Uterus (tissue), 2 donors: ENCODE measurements at regions not wholly inside any gene's neighbourhood (a gene's known extent, or its start where the extent isn't known, plus 50 kb on each side); places are given as distances from the start of the nearest gene placed in this dataset.

Source experiments
- CTCF ChIP-seq, 4 experiments: fragments of 200-600 bp in 2 of 4; fragments of 450-650 bp in 2 of 4; sonication (generic) in 2 of 4; IDR thresholded peaks; one replicate each; pipeline ENCODE4 v1.5.1; 2016 to 2019; ENCODE audit warnings: antibody characterized with exemption in 4 of 4, mild to moderate bottlenecking in 2 of 4, moderate library complexity in 1 of 4
- POLR2A ChIP-seq, 2 donors: fragments of 450-650 bp; IDR thresholded peaks; one replicate each; pipeline ENCODE4 v1.6.1; 2016; ENCODE audit warnings: antibody characterized with exemption in 2 of 2, mild to moderate bottlenecking in 1 of 2, moderate library complexity in 1 of 2

GRCh38 chr2:136235546-136235945 is 117.6 kb upstream of the CXCR4 start:
- TF ChIP-seq POLR2A (IDR thresholded peaks at IDR 0.05) (no peak), CTCF (IDR thresholded peaks at IDR 0.05) (no peak)
